NOMO-1 treated with DMSO at 0.1 percent for 48 hours (cell line): ENCODE measurements at regions not wholly inside any gene's neighbourhood (a gene's known extent, or its start where the extent isn't known, plus 50 kb on each side); places are given as distances from the start of the nearest gene placed in this dataset.

Experiments used
- DNase-seq: peaks from one replicate; lab custom pipeline; 2025; ENCODE audit not compliant: unreplicated experiment; lab: John Stamatoyannopoulos, UW

DNA sequence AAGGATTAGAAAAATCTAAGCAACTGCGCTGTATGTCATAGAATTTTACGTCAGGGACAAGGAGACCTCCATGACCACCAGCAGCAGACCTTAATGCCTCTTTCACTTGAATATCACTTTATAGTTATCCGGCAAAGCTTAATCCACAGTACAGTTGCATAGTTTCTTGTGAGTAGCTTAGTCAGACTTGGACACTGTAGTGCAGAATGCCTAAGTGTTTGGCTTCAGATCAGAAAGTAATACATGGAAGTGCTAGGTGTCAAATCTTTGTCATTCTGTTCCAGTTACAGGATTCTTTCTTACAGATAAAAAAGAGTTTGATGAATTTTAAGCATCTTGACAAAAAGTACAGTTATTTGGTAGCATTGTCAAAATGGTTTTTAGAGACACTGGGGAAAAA is 239.9 kb upstream of the PAPPA start:
- DNase-seq: no peak

DNA sequence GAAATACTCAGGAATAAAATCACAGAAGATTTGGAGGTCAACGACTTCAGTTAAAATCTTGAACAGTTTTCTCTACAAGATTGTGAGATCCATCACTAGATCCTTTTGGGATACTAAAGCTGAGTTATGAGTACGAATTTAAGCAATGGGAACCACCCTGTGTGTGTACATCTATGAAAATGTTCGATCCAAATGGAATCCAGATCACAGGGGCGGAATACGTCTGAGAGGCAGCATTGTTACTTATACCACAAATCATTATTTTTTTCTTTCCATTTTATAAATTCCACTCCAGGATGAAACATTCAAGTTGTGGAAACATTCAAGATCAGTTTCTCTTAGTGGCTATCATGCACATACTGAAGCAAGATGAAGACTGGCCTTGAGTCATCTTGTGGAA is 239.3 kb upstream of the PAPPA start:
- no peak for DNase-seq

DNA sequence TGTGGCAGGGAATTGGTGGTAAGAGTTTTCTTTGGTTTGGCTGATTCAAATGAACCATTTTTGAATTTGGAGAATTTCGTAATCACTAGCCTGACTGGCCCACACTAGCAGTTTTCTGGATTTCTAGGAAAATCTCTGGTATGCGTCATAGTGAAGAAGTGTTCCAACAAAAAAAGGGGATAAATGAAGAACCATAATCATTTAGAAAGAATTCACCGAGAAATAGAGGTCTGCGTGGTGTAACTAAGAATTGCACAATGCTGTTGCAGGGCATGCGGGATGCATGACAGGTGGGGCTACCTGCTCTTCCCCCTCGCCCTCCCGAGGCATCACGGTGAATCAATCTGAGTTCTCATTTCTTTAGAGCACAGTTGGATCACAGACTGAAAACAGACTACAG is 232.3 kb upstream of the PAPPA start:
- DNase-seq: no peak

DNA sequence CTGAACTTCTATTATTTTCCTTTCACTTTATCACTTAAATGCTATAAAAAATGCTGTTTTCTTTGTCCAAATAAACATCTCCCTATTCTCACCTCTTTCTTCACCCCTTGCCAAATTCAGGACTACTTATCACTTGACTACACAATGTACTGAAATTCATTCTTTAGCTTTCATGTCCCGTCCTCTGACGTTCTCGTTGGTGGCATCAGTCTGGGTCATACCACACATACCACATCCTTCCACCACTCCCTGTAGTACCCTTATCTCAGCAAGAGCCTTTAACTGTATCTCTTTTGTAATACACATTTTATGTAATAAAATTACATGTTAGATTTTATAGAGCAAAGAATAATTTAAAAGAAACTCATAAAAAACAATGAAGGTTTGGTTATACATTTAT is 231.1 kb upstream of the PAPPA start:
- no peak for DNase-seq

DNA sequence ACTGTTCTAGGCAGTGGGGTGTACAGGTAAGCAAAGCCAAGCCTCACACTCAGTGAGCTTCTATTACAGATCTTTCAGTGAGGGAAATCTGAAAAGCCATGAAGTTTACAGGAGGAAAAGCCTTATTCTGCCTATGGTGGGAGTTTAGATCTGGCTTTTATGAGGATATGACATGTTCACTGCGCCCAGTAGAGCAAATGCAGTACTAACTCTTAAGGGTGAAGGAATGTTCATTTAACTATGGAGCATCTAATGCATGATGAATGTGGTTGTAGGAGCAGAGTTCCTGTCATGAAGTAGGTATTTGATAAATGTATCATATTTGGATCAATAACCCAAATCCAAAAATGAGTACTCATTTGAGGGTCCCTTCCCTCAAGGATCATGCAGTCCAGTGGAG is 230.2 kb upstream of the PAPPA start:
- no peak for DNase-seq

DNA sequence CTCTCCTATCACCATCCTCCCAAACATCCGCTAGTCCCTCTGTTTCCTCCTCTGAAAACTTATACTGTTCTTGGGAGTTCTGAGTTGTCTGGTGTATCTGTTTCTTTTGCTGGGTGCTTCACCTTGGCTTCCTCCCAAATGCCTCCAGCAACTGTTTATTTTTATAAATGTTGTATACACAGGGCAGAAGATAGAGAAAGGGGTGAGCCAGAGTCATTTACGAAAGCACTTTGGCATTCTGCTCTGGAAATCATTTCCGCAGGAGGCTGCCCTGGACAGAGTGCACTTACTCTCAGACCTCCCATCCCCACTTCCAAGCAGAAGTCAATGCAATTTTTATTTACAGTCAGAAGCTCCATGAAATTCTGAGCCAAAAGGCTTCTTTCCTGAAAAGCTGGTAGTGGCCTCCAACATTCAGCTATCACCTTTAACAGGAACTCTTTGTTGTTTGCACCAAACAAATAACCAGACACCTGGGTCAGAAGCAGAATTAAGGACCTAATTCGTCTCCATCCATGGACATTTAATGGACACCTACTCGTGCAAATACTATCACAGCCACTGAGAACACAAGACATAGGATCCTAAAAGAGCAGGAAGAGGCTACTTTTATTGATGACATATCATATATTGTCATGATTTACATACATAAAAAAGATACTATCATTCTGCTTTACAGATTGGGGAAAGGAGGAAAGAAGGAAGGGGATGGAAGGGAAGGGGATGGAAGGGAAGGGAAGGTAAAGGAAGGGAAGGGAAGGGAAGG is 229.5 kb upstream of the PAPPA start:
- DNase-seq: no peak

DNA sequence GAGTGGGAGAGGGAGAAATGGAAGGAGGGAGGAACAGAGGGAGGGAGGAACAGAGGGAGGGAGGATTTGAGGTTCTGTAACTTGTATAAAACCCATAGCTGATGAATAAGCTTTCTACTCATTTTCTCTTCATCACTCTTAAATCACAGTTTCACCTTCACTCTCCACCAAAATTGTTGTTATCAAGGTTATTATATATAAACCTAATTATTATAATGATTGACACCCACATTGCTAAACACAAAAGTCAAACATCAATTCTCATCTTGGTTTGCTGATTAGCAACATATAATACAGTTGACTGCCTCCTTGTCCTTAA is 229.0 kb upstream of the PAPPA start:
- no peak for DNase-seq

DNA sequence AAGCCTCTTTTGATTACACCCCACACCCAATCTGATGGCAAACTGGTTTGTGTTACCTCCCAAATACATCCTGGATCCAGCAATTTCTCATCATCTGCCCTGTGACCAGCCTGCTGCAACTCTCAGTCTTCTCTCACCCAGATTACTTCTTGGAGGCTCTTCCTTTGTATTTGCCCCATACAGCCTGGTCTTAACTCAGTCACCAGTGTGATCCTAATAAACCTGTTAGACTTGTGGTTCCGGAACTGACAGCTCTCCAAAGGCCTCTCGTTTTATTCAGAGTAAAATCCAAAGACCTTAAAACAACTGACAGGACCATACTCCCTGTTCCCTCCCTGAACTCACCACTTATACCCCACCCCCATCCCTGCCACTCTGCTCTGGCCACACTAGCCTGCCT is 228.2 kb upstream of the PAPPA start:
- no peak for DNase-seq

DNA sequence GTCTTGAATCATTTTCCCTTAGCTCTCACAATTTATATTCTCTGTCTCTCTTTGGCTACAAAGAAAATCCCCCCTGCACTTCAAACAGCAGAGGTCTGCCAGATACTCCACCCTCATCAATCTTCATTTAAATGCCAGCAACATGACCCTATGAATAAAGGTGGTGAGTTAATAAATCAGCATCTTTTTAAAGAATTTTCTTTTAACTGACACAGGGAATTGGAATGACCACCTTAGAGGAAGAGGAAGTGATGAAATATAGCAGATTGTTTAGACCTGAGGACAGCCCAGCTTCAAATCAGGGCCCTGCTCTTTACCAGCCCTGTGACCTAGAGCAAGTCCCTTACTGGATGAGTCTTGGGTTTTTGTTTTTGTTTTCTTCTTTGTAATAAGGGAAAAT is 223.1 kb upstream of the PAPPA start:
- DNase-seq: no peak

DNA sequence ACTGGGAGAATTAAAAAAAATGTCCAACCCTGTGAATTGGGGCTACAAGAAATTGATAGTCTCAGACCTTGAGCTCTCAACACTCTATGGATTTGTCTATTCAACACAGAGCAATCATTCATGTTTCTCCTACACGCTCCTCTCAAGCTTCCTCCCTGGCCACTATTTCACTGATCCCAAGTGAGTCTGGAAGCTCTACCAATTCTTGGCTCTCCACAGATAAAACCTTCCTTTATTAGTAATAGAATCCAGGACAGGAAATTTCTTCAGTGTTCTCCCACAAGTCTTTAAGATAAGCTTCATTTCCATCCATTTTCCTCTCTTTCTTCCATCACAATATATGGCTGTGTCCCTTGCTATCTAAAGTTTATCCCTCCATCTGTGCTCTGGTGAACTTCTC is 215.1 kb upstream of the PAPPA start:
- DNase-seq: no peak

DNA sequence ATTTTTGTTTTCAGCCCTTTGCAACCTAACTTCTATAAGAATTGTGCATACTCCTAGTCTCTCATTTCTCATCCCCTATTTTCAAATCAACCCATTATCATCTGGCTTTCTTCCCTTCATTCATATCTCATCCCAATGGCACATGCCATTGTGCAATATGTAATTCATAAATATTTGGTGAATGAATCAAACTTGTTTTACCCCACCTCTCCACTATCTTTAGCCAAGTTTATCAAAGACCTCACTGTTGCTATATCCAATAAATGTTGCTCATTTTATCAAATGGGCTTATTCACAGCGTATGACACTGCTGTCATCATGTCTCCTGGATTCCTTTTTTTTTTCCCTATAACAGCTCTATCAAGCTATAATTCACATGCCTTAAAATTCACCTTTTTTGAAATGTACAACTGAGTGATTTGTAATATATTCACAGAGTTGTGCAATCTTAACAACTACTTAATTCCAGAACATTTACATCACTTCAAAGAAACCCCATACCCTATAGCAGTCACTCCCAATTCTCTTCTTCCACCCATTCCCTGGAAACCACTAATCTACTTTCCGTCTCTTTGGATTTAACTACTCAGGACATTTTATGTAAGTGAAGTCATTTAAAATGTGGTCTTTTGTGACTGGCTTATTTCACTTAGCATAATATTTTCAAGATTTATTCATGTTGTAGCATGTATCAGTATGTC is 214.4 kb upstream of the PAPPA start:
- no peak for DNase-seq

DNA sequence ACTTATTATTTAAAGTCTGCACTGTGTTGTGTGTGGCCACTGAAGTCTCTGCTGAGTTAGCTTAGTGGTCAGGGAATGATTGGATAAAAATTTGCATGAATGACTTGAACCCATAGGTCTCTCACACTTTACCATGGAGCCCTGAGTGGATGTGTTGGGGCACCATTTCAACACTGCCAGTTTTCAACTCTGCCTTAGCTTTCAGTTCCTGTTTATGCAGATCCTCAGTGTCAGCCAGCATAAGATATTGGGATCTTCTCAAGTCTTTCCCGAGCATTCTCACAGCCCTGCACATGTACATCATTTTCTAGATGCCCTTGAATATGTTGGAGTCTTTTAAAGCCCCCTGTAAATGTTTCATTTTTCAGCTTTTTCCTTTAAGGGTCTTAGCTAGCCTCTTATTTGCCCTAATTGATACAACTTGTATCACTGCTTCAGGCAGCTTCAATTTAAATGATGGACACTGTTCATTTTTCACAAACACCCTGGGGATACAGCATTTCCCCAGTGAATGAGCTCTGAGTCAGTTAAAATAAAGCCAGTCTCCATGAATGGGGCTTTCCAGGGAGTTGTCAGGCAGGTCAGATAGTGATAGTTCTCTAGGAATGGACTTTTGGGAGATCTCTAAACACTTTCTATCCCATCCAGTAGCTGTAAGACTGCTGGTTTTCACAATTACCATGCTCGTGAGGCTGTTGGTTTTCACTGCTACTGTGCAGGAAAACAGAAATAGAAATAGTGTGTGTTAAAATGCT is 211.9 kb upstream of the PAPPA start:
- no peak for DNase-seq

DNA sequence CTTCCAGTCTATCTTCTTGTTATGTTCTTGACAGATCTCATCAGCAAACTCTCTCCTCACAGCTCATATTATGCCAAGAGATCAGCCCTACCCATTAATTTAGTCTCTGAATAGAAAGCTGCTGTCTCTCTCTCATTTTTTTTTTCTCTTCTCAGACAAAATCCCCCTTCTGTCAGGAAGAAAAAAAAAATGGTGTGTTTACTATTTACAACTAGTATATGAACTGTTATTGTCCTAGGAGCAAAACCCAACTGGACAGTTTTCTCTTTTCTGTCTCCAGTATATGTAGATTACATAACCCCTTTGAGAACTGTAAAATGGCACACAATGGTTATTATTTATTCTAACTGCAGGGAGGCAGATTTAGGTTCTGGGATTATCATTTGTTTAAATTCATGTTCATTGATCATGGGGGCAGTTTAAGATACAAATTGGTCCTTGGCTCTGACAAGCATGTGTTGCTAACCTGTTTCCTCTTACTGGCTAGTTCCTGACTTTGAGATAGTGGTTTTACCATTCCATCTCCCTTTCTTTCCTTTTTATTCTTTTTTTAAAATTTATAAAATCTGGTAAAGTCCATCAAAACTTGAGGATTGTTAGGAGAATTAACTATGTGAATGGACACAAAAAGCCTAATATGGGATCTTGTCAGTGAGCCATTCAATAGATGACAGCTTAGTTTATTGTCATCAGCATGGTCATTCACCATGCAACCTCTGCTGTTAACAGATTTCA is 210.0 kb upstream of the PAPPA start:
- DNase-seq: no peak

DNA sequence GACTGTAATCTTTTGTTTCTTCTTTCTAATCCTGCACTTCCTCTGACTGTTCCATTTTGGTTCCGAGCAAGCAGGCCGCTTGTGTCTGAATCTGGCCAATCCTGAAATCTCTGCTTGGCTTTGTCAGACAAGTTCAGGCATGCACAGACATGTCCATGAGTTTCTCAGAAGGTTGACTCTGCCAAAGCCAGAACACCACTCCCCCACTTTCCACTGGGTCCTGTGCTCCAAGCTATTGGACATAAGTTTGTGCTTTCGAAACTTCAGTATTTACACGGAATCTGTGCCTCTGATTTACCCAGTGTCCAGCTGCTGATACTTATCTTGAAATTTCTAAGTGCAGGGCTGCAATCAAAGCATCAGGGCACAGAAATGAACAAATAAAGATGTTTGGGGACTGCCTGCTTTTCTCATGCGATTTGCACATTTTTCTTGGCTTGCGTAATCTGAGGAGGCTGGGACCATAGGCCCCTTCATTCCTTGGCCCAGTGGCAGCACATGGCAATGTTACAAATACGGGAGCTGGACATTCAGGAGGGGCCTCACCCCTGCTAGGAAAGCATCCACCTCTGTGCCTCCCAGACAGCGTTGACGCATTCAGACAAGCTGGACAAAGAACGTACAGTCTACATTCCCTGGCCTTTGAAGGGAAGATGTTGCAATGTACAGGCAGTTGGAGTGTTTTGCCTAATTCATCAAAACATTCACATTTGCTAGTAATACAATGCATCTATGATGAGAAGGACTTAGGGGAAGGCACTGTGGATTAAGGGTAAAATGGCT is 209.2 kb upstream of the PAPPA start:
- no peak for DNase-seq

DNA sequence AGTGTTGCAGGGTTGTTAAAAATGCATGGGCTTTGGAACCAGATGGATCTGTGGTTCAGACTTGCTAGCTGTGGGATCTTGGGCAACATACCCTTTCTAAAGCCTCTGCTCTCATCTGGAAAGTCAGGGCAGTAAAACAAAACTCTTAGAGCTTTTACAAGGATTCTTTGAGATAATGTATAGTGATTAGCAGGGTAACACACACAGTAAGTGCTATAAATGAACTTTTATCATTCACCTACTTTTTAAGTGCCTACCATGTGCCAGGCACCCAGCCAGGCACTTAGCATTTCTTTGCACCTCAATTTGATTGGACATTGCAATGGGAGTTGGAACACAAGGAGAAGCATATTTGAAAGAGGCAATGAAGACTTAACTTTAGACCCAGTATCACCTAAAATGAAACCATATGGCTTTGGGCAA is 208.6 kb upstream of the PAPPA start:
- no peak for DNase-seq

DNA sequence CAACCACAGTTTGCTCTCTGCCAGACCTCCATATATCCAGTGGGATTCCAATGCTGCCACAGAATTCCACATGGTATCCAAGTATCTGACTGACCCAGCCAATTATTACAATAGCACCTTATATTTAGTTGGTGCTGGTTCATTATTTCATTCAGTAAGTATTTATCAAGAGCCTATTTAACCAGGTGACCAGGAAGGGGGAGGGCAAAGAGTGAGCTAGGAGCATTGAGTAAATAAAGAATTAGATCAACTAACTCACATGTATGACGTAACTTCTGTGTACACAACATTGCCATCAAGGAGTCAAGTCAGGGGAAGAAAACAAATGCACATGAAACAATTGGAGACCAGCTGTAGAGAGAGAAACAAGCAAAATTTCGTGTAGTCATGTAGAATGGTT is 207.1 kb upstream of the PAPPA start:
- no peak for DNase-seq

DNA sequence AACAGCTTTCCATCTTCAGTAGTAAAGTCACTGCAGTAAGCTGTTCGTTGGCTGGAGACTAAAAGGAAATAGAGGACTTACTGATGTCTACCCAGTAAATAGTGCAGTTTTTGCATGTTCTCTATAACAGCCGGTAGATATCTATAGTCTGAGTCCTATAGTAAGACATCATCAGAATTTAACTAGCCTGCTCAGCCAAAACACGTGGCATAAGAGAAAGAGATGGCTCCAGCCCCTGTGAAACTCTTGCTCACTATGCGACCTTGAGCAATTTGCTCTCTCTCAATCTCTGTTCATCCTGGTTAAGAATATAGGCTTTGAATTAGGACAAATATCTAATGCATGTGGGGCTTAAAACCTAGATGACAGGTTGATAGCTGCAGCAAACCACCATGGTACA is 201.6 kb upstream of the PAPPA start:
- no peak for DNase-seq

DNA sequence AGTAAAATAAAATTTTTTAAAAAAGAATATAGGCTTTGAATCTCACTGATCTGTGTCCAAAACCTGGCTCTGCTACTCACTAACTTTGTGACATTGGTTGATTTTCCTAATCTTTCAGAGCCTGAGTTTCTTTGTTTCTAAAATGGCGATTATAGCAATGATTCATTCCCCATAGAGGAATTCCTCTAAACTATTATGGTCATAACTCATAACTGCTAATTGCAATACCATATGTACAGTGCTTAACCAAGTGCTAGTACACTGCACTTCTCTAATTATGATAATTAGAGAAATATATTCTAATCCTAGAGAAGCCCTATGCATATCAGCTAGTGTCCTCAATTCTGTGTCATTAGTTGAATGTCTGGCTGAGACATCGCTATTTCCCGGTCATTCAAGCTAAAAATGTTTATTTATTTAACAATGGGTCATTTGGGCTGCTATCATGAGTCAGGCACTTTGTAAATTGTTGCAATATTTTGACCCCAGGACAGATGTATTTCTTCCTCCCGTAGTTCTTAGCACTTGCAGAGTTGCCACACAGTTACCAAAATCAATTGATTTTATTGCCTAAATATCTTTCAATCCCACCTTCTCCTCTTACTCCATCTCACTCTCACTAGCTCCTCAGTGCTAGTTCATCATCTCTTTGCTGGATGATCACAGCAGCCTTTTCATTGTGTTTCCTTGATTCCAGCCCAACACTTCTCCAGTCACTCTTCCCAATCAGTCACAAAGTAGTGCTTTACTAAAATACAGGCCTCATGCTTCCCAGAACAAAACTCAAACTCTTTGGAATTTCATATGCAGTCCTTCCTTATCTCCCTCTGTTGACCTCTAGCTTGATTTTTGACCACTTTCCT is 200.9 kb upstream of the PAPPA start:
- DNase-seq: no peak

DNA sequence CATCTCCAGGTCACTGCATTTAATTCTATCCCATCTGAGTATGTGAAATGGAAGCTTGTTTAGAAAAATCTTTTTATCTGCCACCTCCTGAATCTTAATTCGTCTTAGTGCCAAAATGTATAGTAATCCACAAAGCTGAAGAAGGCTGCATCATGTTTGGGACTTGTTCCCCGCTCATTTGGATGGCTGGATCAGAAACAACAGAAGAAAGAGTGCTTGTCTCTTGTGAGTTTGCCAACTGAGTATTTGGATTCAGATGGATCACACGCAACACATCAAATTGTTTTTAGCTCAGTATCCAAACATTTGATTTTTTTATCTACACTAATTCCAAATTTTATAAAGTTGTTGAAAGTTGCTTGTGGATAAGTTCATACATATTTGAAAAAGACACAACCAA is 197.2 kb upstream of the PAPPA start:
- no peak for DNase-seq

DNA sequence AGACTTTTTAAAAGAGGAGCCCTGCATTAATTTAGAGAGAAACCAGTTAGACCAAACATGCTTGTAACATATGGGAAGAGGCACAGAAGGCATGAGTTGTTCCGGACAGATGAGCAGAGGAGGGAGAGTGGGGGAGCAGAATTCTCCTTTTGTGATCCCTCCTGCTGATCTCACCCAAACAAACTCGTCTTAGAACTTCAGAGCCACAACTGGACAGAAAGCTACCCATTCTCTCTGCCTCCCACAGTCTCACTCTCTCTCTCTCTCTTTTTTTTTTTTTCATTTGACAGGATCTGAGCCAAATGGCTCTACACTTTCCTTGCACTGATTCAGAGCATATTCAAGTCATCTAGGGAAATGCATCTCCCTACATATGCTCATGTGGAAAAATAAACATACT is 196.0 kb upstream of the PAPPA start:
- DNase-seq: no peak
